LNCAP (cell line): ENCODE measurements at regions not wholly inside any gene's neighbourhood (a gene's known extent, or its start where the extent isn't known, plus 50 kb on each side); places are given as distances from the start of the nearest gene placed in this dataset.

Experiments used
- TF ChIP-seq, protein P1 (sequence below): fragments of 450-650 bp; IDR thresholded peaks from 2 replicates; pipeline ENCODE4 v1.5.1; 2017; ENCODE audit warnings: mild to moderate bottlenecking

DNA sequence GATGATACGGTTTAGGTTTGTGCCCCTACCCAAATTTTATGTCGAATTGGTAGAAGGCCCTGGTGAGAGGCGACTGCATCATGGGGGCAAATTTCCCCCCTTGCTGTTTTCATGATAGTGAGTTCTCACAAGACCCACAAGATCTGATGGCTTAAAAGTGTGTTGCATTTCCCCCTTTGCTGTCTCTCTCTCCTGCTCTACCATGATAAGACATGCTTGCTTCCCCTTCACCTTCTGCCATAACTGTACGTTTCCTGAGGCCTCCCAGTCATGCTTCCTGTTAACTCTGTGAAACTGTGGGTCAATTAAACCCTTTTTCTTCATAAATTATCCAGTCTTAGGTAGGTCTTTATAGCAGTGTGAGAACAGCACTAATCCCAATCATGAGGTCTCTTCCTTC is 381.2 kb downstream of the RSL24D1 start:
- TF ChIP-seq, protein P1, sequence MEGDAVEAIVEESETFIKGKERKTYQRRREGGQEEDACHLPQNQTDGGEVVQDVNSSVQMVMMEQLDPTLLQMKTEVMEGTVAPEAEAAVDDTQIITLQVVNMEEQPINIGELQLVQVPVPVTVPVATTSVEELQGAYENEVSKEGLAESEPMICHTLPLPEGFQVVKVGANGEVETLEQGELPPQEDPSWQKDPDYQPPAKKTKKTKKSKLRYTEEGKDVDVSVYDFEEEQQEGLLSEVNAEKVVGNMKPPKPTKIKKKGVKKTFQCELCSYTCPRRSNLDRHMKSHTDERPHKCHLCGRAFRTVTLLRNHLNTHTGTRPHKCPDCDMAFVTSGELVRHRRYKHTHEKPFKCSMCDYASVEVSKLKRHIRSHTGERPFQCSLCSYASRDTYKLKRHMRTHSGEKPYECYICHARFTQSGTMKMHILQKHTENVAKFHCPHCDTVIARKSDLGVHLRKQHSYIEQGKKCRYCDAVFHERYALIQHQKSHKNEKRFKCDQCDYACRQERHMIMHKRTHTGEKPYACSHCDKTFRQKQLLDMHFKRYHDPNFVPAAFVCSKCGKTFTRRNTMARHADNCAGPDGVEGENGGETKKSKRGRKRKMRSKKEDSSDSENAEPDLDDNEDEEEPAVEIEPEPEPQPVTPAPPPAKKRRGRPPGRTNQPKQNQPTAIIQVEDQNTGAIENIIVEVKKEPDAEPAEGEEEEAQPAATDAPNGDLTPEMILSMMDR: no peak

DNA sequence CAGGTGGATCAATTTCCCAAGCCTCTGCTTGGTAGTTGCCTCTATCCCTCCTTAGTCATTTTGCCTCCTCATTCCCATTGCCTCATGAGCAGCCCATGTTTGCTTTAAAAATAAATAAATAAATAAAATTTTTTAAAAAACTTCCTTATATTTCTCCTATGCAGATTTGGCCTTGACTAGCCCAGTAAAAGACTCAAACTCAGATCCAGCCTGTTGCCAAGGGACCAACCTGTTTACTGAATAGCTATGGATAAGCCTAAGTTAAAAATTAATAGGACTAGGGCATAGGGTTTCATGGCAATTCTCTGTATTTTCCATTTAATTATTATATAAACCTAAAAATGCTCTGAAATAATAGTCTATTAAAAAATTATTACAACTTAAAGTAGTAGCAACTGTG is 384.4 kb downstream of the RSL24D1 start:
- TF ChIP-seq, protein P1: no peak

DNA sequence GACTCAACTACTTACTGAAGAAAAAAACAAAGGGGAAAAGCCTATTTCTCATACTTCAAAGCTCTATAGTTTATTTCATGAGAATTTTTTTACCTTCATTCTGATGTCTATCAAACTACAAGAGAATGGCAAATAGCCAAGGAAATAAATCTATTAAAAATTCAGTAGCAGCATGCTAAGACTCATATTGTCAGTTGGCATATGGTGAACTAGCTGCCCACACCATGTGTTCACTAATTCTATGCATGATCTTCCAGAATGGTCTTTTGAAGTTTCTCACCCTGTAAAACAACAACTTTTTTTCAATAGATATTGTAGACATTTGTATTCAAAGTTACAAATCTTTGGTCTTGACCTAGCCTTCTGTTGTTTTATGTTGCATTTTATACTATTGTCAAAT is 386.2 kb downstream of the RSL24D1 start:
- TF ChIP-seq, protein P1: no peak

DNA sequence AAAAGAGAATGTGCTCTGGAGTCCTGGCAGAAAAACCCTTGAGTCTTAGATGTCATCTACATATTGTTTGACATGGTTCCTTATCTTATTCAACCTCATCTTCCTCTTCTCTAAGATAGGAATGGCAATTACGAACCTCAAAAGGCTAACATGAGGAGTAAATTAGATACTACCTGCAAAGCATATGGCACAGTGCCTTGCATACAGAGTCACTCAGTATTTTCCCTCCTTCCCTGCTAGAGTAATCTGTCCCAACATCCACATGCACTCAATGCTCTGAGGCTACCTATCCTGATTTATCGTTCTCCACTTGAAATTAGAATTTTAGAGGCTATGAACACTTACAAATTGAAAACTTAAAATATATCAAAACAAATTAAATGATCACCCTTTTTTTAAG is 386.7 kb downstream of the RSL24D1 start:
- TF ChIP-seq, protein P1: no peak

DNA sequence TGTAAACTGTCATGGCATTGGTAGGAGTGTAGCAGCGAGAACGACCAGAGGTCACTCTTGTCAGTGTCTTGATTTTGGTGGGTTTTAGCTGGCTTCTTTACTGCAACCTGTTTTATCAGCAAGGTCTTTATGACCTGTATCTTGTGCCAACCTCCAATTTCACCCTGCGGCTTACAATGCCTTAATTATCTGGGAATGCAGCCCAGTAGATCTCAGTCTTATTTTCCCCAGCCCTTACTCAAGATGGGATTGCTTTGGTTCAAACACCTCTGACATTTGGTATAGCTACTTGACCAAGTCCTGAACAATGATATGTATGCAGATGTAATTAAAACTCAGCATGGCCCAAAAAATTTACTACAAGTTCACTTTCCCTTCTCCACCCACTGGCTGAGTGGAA is 388.4 kb downstream of the RSL24D1 start:
- TF ChIP-seq, protein P1: no peak

DNA sequence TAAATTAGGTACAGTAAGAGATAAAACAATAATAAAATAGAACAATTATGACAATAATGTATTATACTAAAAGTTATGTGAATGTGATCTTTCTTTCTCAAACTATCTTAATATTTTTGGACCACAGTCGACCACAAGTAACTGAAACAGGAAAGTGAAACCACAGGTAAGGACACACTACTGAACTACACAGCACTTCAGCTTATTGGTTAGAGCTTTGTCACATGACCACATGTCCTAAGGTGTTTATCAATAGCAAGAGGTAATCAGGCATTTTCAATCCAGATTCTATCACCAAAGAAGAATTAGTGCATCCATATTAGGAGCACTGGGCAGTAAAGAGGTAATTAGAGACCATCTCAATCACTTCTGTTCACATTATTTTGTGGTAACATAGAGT is 392.8 kb downstream of the RSL24D1 start:
- TF ChIP-seq, protein P1: no peak

DNA sequence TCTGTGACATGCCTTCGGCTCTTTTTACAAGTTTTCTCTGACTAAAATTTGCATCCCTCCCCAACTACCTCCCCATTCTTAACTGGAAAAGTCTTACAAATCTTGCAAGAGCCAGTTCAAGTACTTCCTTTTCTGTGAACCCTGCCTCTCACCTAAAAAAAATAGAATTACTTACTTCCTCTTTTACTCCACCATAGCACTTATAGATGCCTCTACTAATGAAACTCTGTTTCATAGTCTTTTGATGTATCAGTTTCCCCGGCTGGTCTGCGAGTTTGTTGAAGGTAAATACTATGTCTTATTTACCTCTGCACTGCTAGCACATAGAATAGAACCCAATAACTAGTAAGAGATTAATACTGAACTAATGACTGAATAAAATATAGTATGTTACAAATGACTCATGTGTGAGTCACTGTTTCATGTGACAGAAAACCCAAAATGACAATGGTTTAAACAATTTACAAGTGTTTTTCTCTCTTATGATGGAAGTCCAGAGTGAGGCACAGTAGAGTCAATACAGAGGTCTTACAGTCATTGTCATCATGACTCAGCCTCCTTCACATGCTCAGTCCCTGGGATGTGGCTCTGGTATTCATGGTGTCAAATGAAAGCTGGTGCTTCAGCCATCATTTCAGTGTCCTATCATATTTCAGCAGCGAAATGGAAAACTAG is 393.5 kb downstream of the RSL24D1 start:
- TF ChIP-seq, protein P1: no peak

DNA sequence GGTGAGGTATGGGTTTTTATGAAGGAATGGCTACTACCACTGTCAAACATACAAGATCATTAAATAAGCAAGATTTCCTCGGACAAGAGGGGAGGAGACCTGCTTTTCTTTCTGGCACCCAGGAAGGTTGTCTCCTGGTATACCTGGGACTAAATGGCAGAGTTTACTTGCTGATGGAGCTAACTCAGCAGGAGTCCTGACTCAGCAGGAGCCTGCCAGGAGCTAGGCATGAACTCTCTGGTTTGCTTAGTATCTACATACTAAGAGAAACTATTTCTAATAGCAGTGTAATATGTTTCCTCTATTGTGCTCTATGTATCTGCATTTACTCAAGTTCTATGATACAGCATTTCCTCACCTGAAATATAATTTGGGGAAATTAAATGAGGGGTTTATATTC is 404.2 kb downstream of the RSL24D1 start:
- TF ChIP-seq, protein P1: no peak
